ENCODE measurements at regions not wholly inside any gene's neighbourhood (a gene's known extent, or its start where the extent isn't known, plus 50 kb on each side); places are given as distances from the start of the nearest gene placed in this dataset.
"Not testable (repeated sequence)": the region's sequence is repeated elsewhere in the genome, so short reads cannot be mapped to it uniquely, and the experiment has no call there.

GRCh38 chr16:10232757-10233156 is 50.5 kb upstream of the GRIN2A start:
- DNase-seq (ENCODE audit: low spot score): no peak

GRCh38 chr16:10239640-10240039 is 57.4 kb upstream of the GRIN2A start:
- no peak for DNase-seq (ENCODE audit: low spot score)

- no peak for DNase-seq (ENCODE audit: low spot score)
Measured at GRCh38 chr16:10240854-10241613, 58.8 kb upstream of the GRIN2A start.

- DNase-seq (ENCODE audit: low spot score): no peak
Measured at GRCh38 chr16:10242097-10242496, 59.9 kb upstream of the GRIN2A start.

- DNase-seq (ENCODE audit: low spot score): no peak
Measured at GRCh38 chr16:10242916-10243315, 60.7 kb upstream of the GRIN2A start.

GRCh38 chr16:10245002-10245401 is 62.8 kb upstream of the GRIN2A start:
- DNase-seq (ENCODE audit: low spot score): no peak

GRCh38 chr16:10250137-10250828 is 68.1 kb upstream of the GRIN2A start:
- no peak for DNase-seq (ENCODE audit: low spot score)

GRCh38 chr16:10252155-10252554 is 69.9 kb upstream of the GRIN2A start:
- no peak for DNase-seq (ENCODE audit: low spot score)

- DNase-seq (ENCODE audit: low spot score): no peak
Measured at GRCh38 chr16:10253409-10253808, 71.2 kb upstream of the GRIN2A start.

- DNase-seq (ENCODE audit: low spot score): no peak
Measured at GRCh38 chr16:10255728-10256127, 73.5 kb upstream of the GRIN2A start.

GRCh38 chr16:10256784-10257641 is 74.8 kb upstream of the GRIN2A start:
- DNase-seq (ENCODE audit: low spot score): no peak

- not testable (repeated sequence) for DNase-seq (ENCODE audit: low spot score)
Measured at GRCh38 chr16:10257642-10258251, 75.5 kb upstream of the GRIN2A start.

- DNase-seq (ENCODE audit: low spot score): not testable (repeated sequence)
Measured at GRCh38 chr16:10258930-10259603, 76.8 kb upstream of the GRIN2A start.

GRCh38 chr16:10261077-10261476 is 78.8 kb upstream of the GRIN2A start:
- no peak for DNase-seq (ENCODE audit: low spot score)

GRCh38 chr16:10261526-10261925 is 79.3 kb upstream of the GRIN2A start:
- not testable (repeated sequence) for DNase-seq (ENCODE audit: low spot score)

GRCh38 chr16:10262377-10263132 is 80.3 kb upstream of the GRIN2A start:
- no peak for DNase-seq (ENCODE audit: low spot score)

- DNase-seq (ENCODE audit: low spot score): no peak
Measured at GRCh38 chr16:10265770-10266615, 83.8 kb upstream of the GRIN2A start.

GRCh38 chr16:10266809-10267208 is 84.6 kb upstream of the GRIN2A start:
- no peak for DNase-seq (ENCODE audit: low spot score)

- no peak for DNase-seq (ENCODE audit: low spot score)
Measured at GRCh38 chr16:10269632-10270031, 87.4 kb upstream of the GRIN2A start.

Data from ureter (tissue), 1 donor.